HG03280 (cell line): ENCODE measurements at regions not wholly inside any gene's neighbourhood (a gene's known extent, or its start where the extent isn't known, plus 50 kb on each side); places are given as distances from the start of the nearest gene placed in this dataset.
"Not testable (repeated sequence)": the region's sequence is repeated elsewhere in the genome, so short reads cannot be mapped to it uniquely, and the experiment has no call there.

Experiments used
- ATAC-seq: cut with Tn5 transposase; IDR thresholded peaks from one replicate; pipeline ENCODE4 v1.9.1; 2021; ENCODE audit warnings: mild to moderate bottlenecking, moderate library complexity; ENCODE audit not compliant: unreplicated experiment

DNA sequence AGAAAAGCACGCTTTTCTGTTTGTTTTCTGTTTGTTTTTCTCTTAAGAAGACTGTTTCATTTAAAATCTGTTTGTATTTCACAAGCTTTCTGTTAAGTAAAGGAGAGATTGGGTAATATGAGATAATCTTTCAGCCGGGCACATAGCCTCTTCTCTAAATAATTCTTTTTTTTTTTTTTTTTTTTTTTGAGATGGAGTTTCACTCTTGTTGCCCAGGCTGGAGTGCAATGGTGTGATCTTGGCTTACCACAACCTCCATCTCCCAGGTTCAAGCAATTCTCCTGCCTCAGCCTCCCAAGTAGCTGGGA is 499.5 kb upstream of the SGCD start:
- ATAC-seq, result not testable (repeated sequence)

DNA sequence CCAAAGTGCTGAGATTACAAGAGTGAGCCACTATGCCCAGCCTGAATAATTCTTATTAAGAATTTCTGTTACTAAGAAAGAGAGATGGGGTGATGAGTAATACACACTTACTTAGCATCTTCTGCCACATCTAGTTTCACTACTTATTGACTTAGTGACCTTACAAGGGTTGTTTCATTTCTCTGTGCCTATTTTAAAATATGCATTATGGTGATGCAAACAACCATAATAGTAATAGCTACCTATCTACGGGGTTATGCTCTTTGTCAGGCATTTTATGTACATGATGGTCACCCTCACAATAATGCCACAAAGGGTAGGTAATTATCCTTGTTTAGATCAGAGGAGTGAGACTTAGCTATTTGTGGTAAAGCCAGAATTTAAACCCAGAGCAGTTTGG is 499.0 kb upstream of the SGCD start:
- ATAC-seq, result peak; percentile 96

DNA sequence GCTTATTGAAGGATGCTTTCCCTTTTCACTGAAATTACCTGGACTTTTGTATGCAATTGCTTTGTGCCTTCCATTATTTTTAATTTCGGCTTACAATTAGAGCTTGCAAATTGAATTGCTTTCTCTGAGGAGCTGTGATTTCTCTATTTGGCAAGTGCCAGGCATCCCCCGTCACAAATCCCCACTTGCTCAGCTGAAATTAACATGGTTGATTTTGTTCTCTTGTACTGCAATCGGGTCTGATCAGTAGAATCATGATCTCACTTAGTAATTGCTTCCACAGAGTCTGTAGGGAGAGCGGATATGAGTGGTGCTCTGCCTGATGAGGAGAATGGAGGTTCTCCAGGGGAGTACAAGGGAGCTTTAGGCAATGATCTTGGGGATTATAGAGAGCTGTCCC is 495.5 kb upstream of the SGCD start:
- ATAC-seq, result no peak

DNA sequence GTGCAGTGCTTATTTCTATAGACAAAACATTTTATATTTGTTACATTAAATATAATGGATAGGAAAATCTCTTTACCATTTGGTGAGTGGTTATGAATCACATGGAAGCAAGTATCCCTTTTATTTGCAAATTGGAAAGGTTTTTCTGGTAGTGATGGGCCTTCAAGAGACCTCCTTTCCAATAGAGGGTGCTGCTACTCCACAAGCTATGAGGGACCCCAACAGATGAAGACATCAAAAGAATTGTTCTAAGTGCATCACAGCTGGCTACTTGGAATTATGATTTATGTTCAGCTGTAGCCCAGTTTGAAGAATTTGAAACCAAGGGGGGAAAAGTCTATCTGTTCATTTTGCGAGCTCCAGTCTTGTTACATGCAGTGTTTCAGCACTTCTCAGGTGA is 493.7 kb upstream of the SGCD start:
- ATAC-seq, result no peak

DNA sequence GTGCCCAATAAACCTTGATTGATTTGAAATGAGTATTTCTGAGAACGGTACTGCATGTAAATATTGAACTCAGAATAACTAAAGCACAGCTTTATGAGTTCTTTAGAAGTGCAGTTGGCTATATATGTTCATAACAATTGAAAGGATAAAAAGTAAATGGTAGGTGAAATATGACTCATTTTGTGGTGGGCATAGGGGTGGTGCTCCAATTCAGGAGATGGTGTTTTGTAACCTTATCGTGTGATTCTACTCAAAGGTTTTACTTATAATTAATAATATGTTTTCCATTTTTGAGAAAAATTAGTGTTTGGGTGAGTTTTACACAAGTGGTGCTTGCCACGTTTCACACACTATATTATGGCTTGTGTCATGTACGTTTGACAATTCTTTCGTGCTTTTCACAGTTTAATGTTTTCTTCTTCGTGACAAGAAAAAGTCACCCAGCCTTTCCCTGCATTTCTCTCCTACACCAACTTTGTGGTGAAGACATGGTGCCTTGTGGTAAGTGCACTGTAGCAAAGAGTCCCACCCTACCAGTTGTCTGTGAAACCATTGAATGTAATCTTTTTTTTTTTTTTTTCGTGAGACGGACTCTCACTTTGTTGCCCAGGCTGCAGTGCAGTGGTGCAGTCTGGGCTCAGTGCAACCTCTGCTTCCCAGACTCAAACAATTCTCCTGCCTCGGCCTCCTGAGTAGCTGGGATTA is 492.5 kb upstream of the SGCD start:
- ATAC-seq, result no peak

DNA sequence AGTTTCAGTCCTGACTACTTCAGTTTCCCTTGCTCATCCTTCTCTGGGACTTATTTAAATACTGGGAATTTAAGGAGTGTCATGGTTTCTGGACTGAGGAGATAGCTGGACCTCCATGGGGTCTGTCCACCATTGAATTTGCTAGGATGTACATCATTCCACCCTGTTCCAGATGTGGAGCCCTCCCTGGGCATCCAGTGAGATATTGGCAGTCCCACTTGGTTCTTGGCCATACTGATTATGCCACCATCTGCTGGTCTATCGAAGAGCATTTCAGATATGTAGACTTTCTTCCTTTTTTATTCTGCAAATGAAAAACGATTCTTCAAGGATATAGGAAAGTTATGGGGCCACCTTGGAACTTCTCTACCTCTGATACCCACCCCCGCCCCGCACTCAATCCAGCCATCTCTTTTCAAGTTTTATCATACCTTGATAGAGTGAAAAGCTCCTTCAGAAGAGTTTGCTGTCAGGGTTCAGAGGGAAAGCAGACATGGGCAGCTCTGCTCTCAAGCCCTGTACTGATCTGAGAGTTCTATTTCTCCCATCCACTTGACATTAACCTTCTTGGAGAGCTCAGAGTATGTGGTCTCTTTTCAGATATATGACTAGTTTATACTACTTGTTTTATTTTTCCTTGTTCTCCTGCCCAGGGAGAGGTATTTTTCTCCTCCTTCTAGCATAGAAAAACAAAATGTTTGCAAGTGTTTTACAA is 490.7 kb upstream of the SGCD start:
- no peak for ATAC-seq

DNA sequence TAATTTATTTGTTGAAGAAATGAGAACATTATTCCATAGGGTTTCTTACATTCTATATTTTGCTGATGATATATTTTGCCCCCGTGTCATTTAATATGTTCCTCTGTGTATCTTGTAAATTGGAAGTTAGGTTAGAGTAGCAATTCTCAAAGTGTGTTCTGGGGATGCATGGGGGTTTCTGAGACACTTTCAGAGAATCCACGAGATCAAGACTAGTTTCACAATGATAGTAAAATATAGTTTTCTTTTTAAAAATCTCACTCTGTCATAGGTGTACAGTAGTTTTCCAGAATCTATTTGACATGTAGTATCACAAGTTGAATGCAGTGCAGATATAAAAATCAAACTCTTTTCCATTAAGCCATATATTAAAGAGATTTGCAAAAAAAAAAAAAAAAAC is 488.6 kb upstream of the SGCD start:
- no peak for ATAC-seq

DNA sequence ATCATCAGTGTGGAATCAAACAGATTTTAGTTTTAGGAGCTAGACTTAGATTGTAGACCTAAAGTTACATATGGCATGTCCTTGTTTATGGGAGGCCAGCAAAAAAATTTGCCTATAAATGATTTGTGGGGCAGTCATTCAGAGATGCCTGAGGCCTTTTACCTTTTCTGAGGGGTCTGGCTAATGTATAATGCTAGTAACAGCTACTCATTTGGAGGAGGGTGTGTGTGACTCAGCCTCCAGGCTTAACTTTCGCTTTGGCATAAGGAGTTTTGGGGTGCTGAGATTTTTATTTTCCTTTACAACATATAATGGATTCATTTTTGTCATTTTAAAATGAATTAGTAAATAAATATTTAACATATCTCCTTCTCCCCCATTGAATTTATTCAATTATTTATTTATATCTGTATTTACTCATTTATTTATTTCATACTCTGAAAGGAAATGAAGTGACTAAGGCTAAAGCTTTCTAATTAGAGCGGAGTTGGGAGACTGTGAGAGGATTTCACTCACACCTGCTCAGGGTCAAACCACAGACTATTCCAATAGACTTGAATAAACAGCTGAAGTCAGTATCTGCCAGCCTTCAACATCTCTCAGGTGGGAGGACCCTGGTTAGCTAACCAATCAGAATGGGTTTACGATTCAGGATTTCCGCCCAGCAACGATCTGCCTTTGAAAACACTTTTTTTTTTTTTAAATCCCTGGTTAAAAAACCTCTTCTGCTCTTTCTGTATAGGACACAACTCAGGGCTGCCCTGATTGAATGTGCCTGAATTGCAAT is 487.5 kb upstream of the SGCD start:
- no peak for ATAC-seq

DNA sequence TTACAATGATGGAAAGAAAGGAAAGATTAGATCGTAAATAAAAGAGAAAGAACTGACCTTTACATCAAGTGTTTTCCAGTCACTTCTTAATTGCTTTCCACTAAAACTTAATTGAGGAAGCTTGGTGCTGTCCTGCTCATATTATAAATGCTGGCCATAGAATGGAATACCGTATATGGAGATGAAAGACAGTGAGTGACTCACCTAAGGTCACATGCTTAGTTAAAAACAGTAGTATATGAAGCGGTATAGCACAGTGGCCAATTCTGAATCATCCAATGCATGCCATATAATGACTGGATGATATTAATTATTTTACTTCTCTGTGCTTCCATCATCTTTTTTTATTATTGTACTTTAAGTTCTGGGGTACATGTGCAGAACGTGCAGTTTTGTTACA is 482.4 kb upstream of the SGCD start:
- no peak for ATAC-seq

DNA sequence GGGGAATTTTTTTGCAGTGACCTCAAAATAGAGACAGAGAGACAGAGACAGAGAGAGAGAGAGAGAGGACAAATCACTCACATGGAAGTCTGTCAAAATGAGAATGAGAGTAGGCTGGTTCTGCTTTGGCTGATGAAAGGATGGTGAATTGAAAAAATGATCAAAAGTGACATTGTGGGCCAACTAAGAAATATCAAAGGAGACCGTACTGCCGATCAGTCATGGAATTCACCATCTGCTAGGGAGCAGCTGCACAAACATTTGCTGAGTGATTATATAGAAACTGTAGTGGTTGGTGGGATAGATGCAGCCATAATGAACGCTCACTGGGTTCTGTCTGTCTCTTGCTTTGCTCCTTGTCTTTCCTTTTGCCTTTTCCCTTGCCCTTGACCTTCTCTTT is 476.6 kb upstream of the SGCD start:
- ATAC-seq, result no peak

DNA sequence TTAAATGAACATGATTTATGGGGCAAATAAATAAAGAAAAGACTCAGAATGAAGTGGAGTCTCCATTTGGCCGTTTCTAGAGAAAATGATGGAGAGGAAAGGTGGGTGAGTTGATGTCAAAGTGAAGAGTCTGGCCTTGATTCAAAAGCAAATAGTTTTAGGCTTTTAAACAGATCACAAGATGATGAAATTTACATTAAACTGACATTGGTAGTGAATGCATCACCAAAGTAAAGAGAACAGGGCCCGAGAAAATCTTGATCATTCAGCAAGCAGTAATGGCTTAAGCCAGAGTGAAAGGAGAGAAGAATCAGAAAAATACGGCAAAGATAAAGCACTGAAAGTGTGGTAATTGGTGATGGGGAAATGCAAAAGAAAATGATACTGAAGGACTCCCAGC is 460.0 kb upstream of the SGCD start:
- ATAC-seq, result no peak

DNA sequence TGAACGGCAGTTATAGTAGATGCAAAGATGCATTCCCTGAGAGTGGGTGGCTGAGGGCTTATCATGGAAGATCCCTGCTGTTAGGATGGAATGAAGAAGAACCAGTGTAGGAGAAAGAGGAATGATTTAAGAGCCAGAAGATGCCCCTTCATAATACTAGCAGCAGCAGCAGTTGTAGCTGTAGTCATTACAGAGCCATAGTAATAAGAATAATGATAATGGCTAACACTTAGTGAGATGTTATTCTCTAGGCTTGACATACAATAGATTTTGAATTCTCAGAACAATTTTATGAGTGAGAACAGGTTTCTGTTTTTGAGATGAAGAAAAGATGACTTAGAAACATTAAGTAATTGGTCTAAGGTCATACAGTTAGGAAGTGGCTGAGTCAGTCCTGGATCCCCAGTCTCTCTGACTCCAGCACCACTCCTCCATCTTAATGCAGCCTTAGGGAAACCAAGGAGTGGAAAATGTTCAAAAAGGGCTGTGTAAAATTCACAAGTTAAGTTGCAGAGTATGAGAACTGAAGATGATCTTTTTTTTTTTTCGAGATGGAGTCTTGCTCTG is 459.4 kb upstream of the SGCD start:
- no peak for ATAC-seq

DNA sequence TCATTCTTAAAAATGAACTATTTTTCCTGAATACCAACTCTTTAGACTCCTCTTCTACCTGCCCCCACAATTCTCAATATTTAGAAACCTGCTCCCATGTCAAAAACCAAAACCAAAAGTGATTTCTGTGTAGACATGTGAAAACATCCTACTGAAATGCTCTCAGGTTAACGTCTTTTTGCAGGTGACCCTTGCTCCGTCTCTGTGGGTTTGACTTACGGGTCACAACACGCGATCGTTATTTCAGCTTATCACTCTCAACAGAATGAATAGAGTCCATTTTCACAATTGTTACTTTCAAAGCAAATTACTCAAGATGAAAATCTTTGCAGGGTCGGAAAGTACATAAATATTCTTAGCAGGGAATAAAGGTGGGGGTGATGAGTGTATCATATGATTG is 456.3 kb upstream of the SGCD start:
- ATAC-seq, result no peak

DNA sequence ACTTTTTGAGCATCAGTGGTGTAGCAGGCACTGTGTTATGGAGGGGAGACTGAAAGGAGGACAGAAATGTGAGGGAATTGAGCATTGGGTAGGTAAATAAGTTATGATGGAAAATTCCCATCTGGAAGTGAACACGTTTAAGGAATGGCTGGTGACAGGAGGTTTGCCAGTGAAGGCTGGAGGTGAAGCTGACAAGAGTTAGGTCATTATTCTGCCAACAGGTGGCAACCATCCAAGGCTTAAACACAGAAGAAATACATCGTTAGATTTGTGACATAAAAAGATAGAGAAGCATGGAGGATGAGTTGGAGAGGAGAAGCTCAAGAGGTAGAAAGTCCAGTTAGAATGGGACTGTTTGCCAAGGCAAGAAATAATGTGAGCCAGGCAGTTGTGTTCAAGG is 455.3 kb upstream of the SGCD start:
- ATAC-seq, result no peak

DNA sequence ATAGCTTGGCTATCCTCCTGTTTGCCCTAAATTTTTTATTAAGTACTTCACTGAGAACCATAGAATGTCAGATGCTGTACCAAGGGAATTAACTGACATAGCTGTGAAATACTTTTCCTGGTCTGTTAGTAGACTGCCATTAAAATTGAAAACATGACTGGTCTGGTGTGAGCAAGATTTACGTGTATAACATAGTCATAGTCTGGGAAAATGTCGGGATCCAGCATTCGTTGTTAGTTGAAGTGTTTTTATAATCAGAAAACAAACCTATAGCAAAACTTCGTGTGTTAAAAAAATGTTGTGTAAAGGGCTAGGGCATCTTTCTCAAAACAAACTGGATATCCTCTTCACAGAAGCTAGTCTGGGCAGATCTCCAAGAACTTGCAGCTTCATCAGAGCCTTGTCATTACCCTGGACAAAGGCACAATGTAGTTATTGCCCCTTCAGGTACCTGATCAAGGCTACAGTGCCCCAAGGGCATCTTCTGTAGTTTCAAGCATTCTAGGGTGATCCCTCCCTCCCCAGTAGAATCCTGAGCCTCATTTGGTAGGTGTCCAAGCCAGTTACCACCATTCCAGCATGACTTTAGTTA is 454.2 kb upstream of the SGCD start:
- no peak for ATAC-seq

DNA sequence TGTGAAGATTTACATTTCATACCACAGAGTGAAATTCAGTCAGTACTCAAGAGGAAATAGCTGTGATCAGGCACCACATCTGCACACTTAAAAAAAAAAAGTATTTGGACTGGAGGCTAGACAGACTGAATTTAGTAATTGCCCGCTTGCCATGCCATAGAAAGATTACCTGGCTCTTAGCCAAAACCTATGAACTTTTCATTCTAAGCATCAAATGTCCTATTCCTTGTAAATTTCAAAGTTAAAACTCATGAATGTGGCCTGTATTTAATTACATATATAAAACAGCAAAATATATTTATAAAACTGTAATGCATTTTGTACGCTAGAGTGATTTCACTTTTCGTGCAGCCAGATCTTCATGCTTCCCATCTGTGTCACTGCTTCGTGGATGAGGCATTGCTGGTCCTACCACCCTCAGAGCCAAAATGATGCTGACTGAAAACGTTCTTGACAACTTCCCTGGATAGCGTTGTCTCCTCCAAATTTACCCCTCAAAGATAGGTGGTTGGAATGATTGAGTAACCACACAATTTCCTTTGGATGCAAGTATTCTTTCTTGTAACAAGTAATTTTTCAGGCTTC is 447.9 kb upstream of the SGCD start:
- ATAC-seq, result no peak

DNA sequence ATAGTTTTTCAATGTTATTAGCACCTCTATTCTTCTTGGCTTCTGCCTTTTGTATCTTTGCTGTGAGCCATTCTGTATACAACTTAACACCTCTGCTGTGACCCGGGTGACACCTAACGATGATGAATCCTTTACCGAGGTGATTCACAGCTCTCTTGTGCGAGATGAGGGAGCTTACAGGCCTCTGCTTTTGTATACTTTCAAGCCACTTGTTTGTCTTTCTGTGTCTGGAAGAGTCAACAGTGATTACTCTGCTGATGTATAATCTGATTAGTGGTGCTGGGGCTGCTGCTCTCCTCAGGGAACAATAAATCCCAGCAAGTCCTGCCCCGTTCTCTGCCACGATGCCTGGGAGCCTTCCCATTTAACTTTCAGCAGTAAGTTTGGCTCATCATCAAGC is 442.9 kb upstream of the SGCD start:
- ATAC-seq, result no peak

DNA sequence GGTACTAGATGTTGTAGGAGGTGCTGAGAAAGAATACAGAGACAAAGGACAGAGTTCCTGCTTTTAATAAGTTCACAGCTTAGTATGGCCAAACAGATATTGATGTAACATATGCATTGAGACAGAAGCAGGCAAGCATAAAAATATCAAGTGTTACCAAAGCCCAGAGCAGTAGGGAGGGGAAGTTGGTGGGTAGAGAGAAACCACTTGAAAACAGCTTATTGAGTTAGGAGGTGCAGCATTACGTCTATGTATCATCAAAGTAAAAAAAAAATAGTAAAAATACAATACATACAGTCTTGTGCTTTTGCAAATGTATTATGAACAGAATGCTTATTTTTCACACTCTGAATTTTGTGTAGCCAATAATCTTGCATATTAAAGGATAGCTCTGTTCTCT is 441.8 kb upstream of the SGCD start:
- no peak for ATAC-seq

DNA sequence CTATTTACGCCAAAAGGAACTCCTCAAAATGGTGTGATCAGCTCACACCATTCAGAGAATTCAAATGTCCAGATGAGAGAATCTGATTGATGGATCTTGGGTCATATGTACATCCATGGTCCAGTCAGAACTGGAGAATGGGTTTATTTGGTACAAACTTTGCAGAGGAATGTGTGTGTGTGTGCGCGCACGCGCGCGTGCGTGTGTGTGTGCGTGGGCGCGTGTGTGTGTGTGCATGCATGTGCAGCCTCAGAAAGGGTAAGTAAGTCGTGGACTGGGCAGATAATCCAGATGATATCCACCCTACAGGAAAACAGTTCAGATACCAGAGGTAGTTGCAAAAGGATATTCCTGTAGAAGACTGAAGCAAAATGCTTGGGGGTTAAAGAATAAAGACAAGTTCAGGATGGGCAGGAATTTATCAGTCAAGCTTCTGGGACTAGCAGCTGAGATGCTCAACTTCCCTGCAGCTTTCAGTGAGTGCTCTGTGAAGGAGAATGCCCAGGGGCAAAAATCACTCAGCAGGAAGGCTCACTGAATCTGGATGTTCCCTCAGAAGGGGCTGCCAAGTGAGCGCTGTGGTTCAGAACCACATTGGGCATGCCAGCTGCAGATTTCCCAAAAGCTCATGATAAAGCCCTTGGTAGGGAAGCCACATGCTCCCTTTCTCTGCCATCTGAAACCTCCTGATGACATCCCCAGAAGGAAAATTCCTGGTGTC is 440.5 kb upstream of the SGCD start:
- ATAC-seq, result no peak

DNA sequence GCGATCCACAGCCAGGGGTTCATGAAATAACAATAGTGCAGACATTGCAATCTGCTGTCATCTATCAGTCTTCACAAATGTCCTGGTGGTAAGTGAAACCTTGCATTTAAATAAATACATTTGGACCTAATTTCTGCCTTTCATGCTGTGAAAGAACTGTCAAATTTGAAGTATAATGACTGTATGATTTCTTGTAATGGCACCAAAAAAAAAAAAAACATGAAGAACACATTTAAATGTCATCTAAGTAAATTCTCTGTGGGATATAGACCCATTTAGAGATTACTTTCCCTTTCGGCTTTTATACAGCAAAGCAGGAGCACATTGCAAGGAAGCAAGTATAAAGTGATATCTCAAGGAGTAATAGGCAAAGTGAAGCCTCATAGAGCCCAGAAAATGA is 431.5 kb upstream of the SGCD start:
- ATAC-seq, result no peak

DNA sequence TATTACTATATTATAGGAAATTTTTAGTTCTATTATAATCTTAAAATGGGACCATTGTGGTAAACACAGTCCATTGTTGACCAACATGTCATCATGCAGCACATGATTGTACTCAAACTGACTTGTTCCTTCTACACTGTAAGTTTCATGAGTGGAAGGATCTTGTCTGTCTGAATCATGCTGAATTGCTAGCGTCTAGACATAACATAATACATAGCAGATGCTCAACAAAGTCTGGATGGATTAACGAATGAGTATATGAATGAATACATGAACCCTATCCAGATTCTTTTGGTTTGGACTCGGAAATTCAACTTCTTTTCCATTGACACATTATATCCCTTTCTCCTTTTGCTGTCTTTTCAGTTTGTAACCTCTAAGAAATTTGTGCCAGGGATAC is 429.2 kb upstream of the SGCD start:
- ATAC-seq, result no peak
